GM23338 (cell line): ENCODE measurements at regions not wholly inside any gene's neighbourhood (a gene's known extent, or its start where the extent isn't known, plus 50 kb on each side); places are given as distances from the start of the nearest gene placed in this dataset.

Experiments used
- CREB1 ChIP-seq: fragments of 250-450 bp; sonication (Bioruptor Pico); IDR thresholded peaks from 2 replicates; pipeline ENCODE4 v1.5.0; 2020; ENCODE audit warnings: low read depth, mild to moderate bottlenecking, moderate library complexity
- EZH2 ChIP-seq: fragments of 200-600 bp; sonication (generic); IDR thresholded peaks from one replicate; pipeline ENCODE4 v1.8.0; 2017; ENCODE audit warnings: antibody characterized with exemption, mild to moderate bottlenecking, low read depth; ENCODE audit not compliant: unreplicated experiment
- EZH2phosphoT487 ChIP-seq: fragments of 200-600 bp; sonication (generic); IDR thresholded peaks from one replicate; pipeline ENCODE4 v1.8.1; 2018; ENCODE audit warnings: antibody characterized with exemption; ENCODE audit not compliant: unreplicated experiment
- JUNB ChIP-seq: IDR thresholded peaks from one replicate; pipeline ENCODE4 v1.6.1; 2016; ENCODE audit warnings: antibody characterized with exemption; ENCODE audit not compliant: unreplicated experiment
- POLR2AphosphoS5 ChIP-seq: IDR thresholded peaks from 2 replicates; pipeline ENCODE4 v1.6.1; 2016; ENCODE audit warnings: antibody characterized with exemption, low read depth
- ZNF331 ChIP-seq: fragments of 250-450 bp; sonication (Bioruptor Pico); IDR thresholded peaks from 2 replicates; pipeline ENCODE4 v1.5.0; 2020; ENCODE audit warnings: low read depth, mild to moderate bottlenecking, moderate library complexity
- TF ChIP-seq, protein P1 (sequence below): IDR thresholded peaks from one replicate; pipeline ENCODE4 v1.6.1; 2018; ENCODE audit warnings: antibody characterized with exemption; ENCODE audit not compliant: unreplicated experiment
- TF ChIP-seq, protein P2 (sequence below), 2 experiments: fragments of 200-600 bp in 1 of 2; sonication (generic) in 1 of 2; conservative IDR thresholded peaks; 2 replicates each; pipeline versions ENCODE4 v1.5.1 to v1.6.1; 2016 to 2017; ENCODE audit warnings: antibody characterized with exemption in 2 of 2, low read depth in 2 of 2, mild to moderate bottlenecking in 2 of 2, moderate library complexity in 1 of 2

DNA sequence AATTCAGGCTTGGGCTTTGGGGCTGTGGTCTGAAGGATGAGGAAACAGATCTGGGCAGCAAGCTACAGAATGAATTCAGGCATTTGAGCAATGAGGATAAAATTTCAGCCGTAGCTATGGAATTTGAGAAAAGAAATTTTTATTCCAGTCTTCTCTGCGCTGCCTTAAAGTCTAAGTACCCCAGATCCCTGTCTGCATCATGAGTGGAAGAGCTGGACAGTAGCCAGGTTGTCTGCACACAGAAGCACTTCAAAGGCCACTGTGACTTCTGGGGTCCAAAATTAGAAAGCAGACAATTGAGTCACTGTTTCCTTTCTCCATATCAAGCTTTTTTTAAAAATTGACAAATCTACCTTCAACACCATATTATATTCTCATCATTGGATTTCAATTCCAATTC is 787.6 kb upstream of the GCFC2 start:
- TF ChIP-seq, protein P1, sequence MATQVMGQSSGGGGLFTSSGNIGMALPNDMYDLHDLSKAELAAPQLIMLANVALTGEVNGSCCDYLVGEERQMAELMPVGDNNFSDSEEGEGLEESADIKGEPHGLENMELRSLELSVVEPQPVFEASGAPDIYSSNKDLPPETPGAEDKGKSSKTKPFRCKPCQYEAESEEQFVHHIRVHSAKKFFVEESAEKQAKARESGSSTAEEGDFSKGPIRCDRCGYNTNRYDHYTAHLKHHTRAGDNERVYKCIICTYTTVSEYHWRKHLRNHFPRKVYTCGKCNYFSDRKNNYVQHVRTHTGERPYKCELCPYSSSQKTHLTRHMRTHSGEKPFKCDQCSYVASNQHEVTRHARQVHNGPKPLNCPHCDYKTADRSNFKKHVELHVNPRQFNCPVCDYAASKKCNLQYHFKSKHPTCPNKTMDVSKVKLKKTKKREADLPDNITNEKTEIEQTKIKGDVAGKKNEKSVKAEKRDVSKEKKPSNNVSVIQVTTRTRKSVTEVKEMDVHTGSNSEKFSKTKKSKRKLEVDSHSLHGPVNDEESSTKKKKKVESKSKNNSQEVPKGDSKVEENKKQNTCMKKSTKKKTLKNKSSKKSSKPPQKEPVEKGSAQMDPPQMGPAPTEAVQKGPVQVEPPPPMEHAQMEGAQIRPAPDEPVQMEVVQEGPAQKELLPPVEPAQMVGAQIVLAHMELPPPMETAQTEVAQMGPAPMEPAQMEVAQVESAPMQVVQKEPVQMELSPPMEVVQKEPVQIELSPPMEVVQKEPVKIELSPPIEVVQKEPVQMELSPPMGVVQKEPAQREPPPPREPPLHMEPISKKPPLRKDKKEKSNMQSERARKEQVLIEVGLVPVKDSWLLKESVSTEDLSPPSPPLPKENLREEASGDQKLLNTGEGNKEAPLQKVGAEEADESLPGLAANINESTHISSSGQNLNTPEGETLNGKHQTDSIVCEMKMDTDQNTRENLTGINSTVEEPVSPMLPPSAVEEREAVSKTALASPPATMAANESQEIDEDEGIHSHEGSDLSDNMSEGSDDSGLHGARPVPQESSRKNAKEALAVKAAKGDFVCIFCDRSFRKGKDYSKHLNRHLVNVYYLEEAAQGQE, result no peak
- TF ChIP-seq, protein P2, sequence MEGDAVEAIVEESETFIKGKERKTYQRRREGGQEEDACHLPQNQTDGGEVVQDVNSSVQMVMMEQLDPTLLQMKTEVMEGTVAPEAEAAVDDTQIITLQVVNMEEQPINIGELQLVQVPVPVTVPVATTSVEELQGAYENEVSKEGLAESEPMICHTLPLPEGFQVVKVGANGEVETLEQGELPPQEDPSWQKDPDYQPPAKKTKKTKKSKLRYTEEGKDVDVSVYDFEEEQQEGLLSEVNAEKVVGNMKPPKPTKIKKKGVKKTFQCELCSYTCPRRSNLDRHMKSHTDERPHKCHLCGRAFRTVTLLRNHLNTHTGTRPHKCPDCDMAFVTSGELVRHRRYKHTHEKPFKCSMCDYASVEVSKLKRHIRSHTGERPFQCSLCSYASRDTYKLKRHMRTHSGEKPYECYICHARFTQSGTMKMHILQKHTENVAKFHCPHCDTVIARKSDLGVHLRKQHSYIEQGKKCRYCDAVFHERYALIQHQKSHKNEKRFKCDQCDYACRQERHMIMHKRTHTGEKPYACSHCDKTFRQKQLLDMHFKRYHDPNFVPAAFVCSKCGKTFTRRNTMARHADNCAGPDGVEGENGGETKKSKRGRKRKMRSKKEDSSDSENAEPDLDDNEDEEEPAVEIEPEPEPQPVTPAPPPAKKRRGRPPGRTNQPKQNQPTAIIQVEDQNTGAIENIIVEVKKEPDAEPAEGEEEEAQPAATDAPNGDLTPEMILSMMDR (conservative IDR thresholded peaks at IDR 0.05; ENCODE audit: low read depth in 2 of 2), result no peak
- TF ChIP-seq EZH2, result no peak
- TF ChIP-seq JUNB, result no peak
- no peak for TF ChIP-seq EZH2phosphoT487
- no peak for TF ChIP-seq POLR2AphosphoS5
- TF ChIP-seq CREB1 (CRISPR knock-in tag), result no peak
- no peak for TF ChIP-seq ZNF331 (CRISPR knock-in tag)
